ENCODE measurements at regions not wholly inside any gene's neighbourhood (a gene's known extent, or its start where the extent isn't known, plus 50 kb on each side); places are given as distances from the start of the nearest gene placed in this dataset.
"Not testable (repeated sequence)": the region's sequence is repeated elsewhere in the genome, so short reads cannot be mapped to it uniquely, and the experiment has no call there.

GRCh38 chr6:156585859-156586258, 191.3 kb upstream of the ARID1B start:
- TF ChIP-seq TAF1 (IDR thresholded peaks at IDR 0.05; ENCODE audit: low read depth) (no peak), REST (IDR thresholded peaks at IDR 0.05; ENCODE audit: borderline replicate concordance) (no peak), CTCF (IDR thresholded peaks at IDR 0.05; ENCODE audit: poor library complexity, severe bottlenecking) (no peak), MXI1 (conservative IDR thresholded peaks at IDR 0.05; ENCODE audit: poor library complexity, severe bottlenecking) (no peak), EP300 (conservative IDR thresholded peaks at IDR 0.05; ENCODE audit: poor library complexity, severe bottlenecking) (no peak), SMC3 (conservative IDR thresholded peaks at IDR 0.05; ENCODE audit: poor library complexity) (no peak), EZH2 (IDR thresholded peaks at IDR 0.05; ENCODE audit: borderline replicate concordance, insufficient read depth, low read length, poor library complexity, severe bottlenecking) (no peak), POLR2AphosphoS5 (IDR thresholded peaks at IDR 0.05) (no peak), RAD21 (conservative IDR thresholded peaks at IDR 0.05) (no peak)
- no peaks in the 10 kb centered on the region for H3F3A ChIP-seq (ENCODE audit: insufficient read depth, low read length, poor library complexity, severe bottlenecking)
- H3K4me3 ChIP-seq (ENCODE audit: low read length) = no peak overlapping the region
- no peak overlapping the region for H3K27ac ChIP-seq (ENCODE audit: low read length)
- no peaks in the 10 kb centered on the region for H3K36me3 ChIP-seq (ENCODE audit: insufficient read depth, low read length)
- no peak overlapping the region for H2AFZ ChIP-seq (ENCODE audit: low read depth, low read length)
- no peaks in the 10 kb centered on the region for H3K79me2 ChIP-seq (replicated peaks; ENCODE audit: insufficient read depth, low read length)
- no peaks in the 10 kb centered on the region for H3K9me2 ChIP-seq (ENCODE audit: insufficient read depth, low read length)
- no peak overlapping the region for H3K9ac ChIP-seq (ENCODE audit: low read length)
- no peak overlapping the region for H3K4me2 ChIP-seq (ENCODE audit: low read length)
- no peaks in the 10 kb centered on the region for H4K20me1 ChIP-seq (ENCODE audit: insufficient read depth)
- H3K9me3 ChIP-seq (ENCODE audit: low read length) = no peaks in the 10 kb centered on the region
- H3K27me3 ChIP-seq (ENCODE audit: insufficient read depth, low read depth, low read length) = no peaks in the 10 kb centered on the region

GRCh38 chr6:156584121-156584520, 193.1 kb upstream of the ARID1B start:
- not testable (repeated sequence) for H3K9ac ChIP-seq (ENCODE audit: low read length); H3K4me2 ChIP-seq (ENCODE audit: low read length)

GRCh38 chr6:156583083-156583482, 194.1 kb upstream of the ARID1B start:
- no peak overlapping the region for H3K4me2 ChIP-seq (ENCODE audit: low read length)
- no peaks in the 10 kb centered on the region for H3K79me2 ChIP-seq (replicated peaks; ENCODE audit: insufficient read depth, low read length)
- no peak overlapping the region for H3K9ac ChIP-seq (ENCODE audit: low read length)
- no peak overlapping the region for H3K4me3 ChIP-seq (ENCODE audit: low read length)
- no peaks in the 10 kb centered on the region for H3F3A ChIP-seq (ENCODE audit: insufficient read depth, low read length, poor library complexity, severe bottlenecking)
- no peak overlapping the region for H3K27ac ChIP-seq (ENCODE audit: low read length)
- H3K27me3 ChIP-seq (ENCODE audit: insufficient read depth, low read depth, low read length) = no peaks in the 10 kb centered on the region
- H3K9me2 ChIP-seq (ENCODE audit: insufficient read depth, low read length) = no peaks in the 10 kb centered on the region
- TF ChIP-seq REST (IDR thresholded peaks at IDR 0.05; ENCODE audit: borderline replicate concordance) (no peak), TAF1 (IDR thresholded peaks at IDR 0.05; ENCODE audit: low read depth) (no peak), SMC3 (conservative IDR thresholded peaks at IDR 0.05; ENCODE audit: poor library complexity) (no peak), EP300 (conservative IDR thresholded peaks at IDR 0.05; ENCODE audit: poor library complexity, severe bottlenecking) (no peak), CTCF (IDR thresholded peaks at IDR 0.05; ENCODE audit: poor library complexity, severe bottlenecking) (no peak), RAD21 (conservative IDR thresholded peaks at IDR 0.05) (no peak), EZH2 (IDR thresholded peaks at IDR 0.05; ENCODE audit: borderline replicate concordance, insufficient read depth, low read length, poor library complexity, severe bottlenecking) (no peak), POLR2AphosphoS5 (IDR thresholded peaks at IDR 0.05) (no peak), MXI1 (conservative IDR thresholded peaks at IDR 0.05; ENCODE audit: poor library complexity, severe bottlenecking) (no peak)
- H2AFZ ChIP-seq (ENCODE audit: low read depth, low read length) = no peak overlapping the region
- no peaks in the 10 kb centered on the region for H3K36me3 ChIP-seq (ENCODE audit: insufficient read depth, low read length)
- no peaks in the 10 kb centered on the region for H4K20me1 ChIP-seq (ENCODE audit: insufficient read depth)
- H3K9me3 ChIP-seq (ENCODE audit: low read length) = no peaks in the 10 kb centered on the region

More at GRCh38 chr6:156584121-156584520, 193.1 kb upstream of the ARID1B start:
- H3K79me2 ChIP-seq (replicated peaks; ENCODE audit: insufficient read depth, low read length); H2AFZ ChIP-seq (ENCODE audit: low read depth, low read length); H3K9me2 ChIP-seq (ENCODE audit: insufficient read depth, low read length); H3K27ac ChIP-seq (ENCODE audit: low read length); H3K36me3 ChIP-seq (ENCODE audit: insufficient read depth, low read length); H3K4me3 ChIP-seq (ENCODE audit: low read length); H3K9me3 ChIP-seq (ENCODE audit: low read length); H4K20me1 ChIP-seq (ENCODE audit: insufficient read depth); H3F3A ChIP-seq (ENCODE audit: insufficient read depth, low read length, poor library complexity, severe bottlenecking); H3K27me3 ChIP-seq (ENCODE audit: insufficient read depth, low read depth, low read length): not testable (repeated sequence)

Data from neural cell (in vitro differentiated cells).